Skeletal muscle satellite cell (primary cell): ENCODE measurements at regions not wholly inside any gene's neighbourhood (a gene's known extent, or its start where the extent isn't known, plus 50 kb on each side); places are given as distances from the start of the nearest gene placed in this dataset.
"Not testable (repeated sequence)": the region's sequence is repeated elsewhere in the genome, so short reads cannot be mapped to it uniquely, and the experiment has no call there.

ENCODE experiments used
- H3K27me3 ChIP-seq: 2 replicates; pipeline ENCODE4 v1.7.0; 2013; ENCODE audit warnings: low read length; ENCODE audit not compliant: control insufficient read depth, insufficient read depth
- H3K36me3 ChIP-seq: 2 replicates; pipeline ENCODE4 v1.7.0; 2013; ENCODE audit warnings: mild to moderate bottlenecking, control low read depth, low read length; ENCODE audit not compliant: insufficient read depth
- H3K4me1 ChIP-seq: 2 replicates; pipeline ENCODE4 v1.7.0; 2013; ENCODE audit warnings: low read length; ENCODE audit not compliant: control insufficient read depth, insufficient read depth
- H3K4me2 ChIP-seq: 2 replicates; pipeline ENCODE4 v1.7.0; 2013; ENCODE audit warnings: mild to moderate bottlenecking, low read length
- H3K4me3 ChIP-seq: 2 replicates; pipeline ENCODE4 v1.7.0; 2013; ENCODE audit warnings: low read length
- H3K9ac ChIP-seq: 2 replicates; pipeline ENCODE4 v1.7.0; 2013; ENCODE audit warnings: mild to moderate bottlenecking, low read depth, low read length, moderate library complexity
- H3K9me3 ChIP-seq: replicated peaks from 2 replicates; pipeline ENCODE4 v1.7.0; 2013; ENCODE audit warnings: mild to moderate bottlenecking, control low read depth, low read length

- peaks cover 6% of the 10 kb centered on the region for H3K4me1 ChIP-seq
- no peak overlapping the region for H3K9ac ChIP-seq
- H3K9me3 ChIP-seq = no peaks in the 10 kb centered on the region
- no peak overlapping the region for H3K4me3 ChIP-seq
- no peak overlapping the region for H3K4me2 ChIP-seq
- no peaks in the 10 kb centered on the region for H3K36me3 ChIP-seq
- no peaks in the 10 kb centered on the region for H3K27me3 ChIP-seq
These were observed 120.2 kb upstream of the DAB2 start for GRCh38 chr5:39544941-39545340.

GRCh38 chr5:39543335-39543734 lies 118.6 kb upstream of the DAB2 start:
- Histone ChIP-seq H3K36me3 (no peaks in the 10 kb centered on the region), H3K4me1 (peaks cover 6% of the 10 kb centered on the region), H3K4me3 (no peak overlapping the region), H3K27me3 (no peaks in the 10 kb centered on the region), H3K9me3 (no peaks in the 10 kb centered on the region), H3K4me2 (no peak overlapping the region), H3K9ac (no peak overlapping the region)

- Histone ChIP-seq H3K9ac (no peak overlapping the region), H3K4me3 (no peak overlapping the region), H3K36me3 (no peaks in the 10 kb centered on the region), H3K27me3 (no peaks in the 10 kb centered on the region), H3K9me3 (no peaks in the 10 kb centered on the region), H3K4me1 (peaks cover 6% of the 10 kb centered on the region), H3K4me2 (no peak overlapping the region)
These were observed 117.9 kb upstream of the DAB2 start for GRCh38 chr5:39542511-39543285.

GRCh38 chr5:39541920-39542319 lies 117.1 kb upstream of the DAB2 start:
- H3K4me2 ChIP-seq = no peak overlapping the region
- peaks cover 2% of the 10 kb centered on the region for H3K4me1 ChIP-seq
- no peaks in the 10 kb centered on the region for H3K27me3 ChIP-seq
- H3K36me3 ChIP-seq = no peaks in the 10 kb centered on the region
- no peaks in the 10 kb centered on the region for H3K9me3 ChIP-seq
- no peak overlapping the region for H3K4me3 ChIP-seq
- no peak overlapping the region for H3K9ac ChIP-seq

GRCh38 chr5:39539470-39539869 lies 114.7 kb upstream of the DAB2 start:
- Histone ChIP-seq H3K4me3 (no peak overlapping the region), H3K9ac (no peak overlapping the region), H3K9me3 (no peaks in the 10 kb centered on the region), H3K27me3 (no peaks in the 10 kb centered on the region), H3K36me3 (no peaks in the 10 kb centered on the region), H3K4me1 (peaks cover 2% of the 10 kb centered on the region), H3K4me2 (no peak overlapping the region)

GRCh38 chr5:39534690-39535089 lies 109.9 kb upstream of the DAB2 start:
- Histone ChIP-seq H3K4me1 (no peaks in the 10 kb centered on the region), H3K9me3 (no peaks in the 10 kb centered on the region), H3K27me3 (no peaks in the 10 kb centered on the region), H3K4me3 (no peak overlapping the region), H3K36me3 (no peaks in the 10 kb centered on the region), H3K9ac (no peak overlapping the region), H3K4me2 (no peak overlapping the region)

GRCh38 chr5:39533749-39534148 lies 109.0 kb upstream of the DAB2 start:
- no peak overlapping the region for H3K4me3 ChIP-seq

GRCh38 chr5:39532511-39532910 lies 107.7 kb upstream of the DAB2 start:
- no peaks in the 10 kb centered on the region for H3K27me3 ChIP-seq
- H3K4me1 ChIP-seq = no peaks in the 10 kb centered on the region
- H3K4me3 ChIP-seq = no peak overlapping the region
- no peak overlapping the region for H3K9ac ChIP-seq
- no peaks in the 10 kb centered on the region for H3K9me3 ChIP-seq
- H3K4me2 ChIP-seq = no peak overlapping the region
- H3K36me3 ChIP-seq = no peaks in the 10 kb centered on the region

More at GRCh38 chr5:39533749-39534148, 109.0 kb upstream of the DAB2 start:
- no peaks in the 10 kb centered on the region for H3K4me1 ChIP-seq
- no peak overlapping the region for H3K9ac ChIP-seq
- no peaks in the 10 kb centered on the region for H3K36me3 ChIP-seq
- H3K27me3 ChIP-seq = no peaks in the 10 kb centered on the region
- H3K9me3 ChIP-seq = no peaks in the 10 kb centered on the region
- no peak overlapping the region for H3K4me2 ChIP-seq

- Histone ChIP-seq H3K4me1 (peaks cover 6% of the 10 kb centered on the region), H3K9ac (no peak overlapping the region), H3K4me2 (no peak overlapping the region), H3K27me3 (no peaks in the 10 kb centered on the region), H3K4me3 (no peak overlapping the region), H3K36me3 (no peaks in the 10 kb centered on the region), H3K9me3 (no peaks in the 10 kb centered on the region)
These were observed 106.5 kb upstream of the DAB2 start for GRCh38 chr5:39531306-39531705.

GRCh38 chr5:39526914-39527477 lies 102.2 kb upstream of the DAB2 start:
- H3K9ac ChIP-seq = no peak overlapping the region
- peaks cover 33% of the 10 kb centered on the region for H3K4me1 ChIP-seq
- H3K4me3 ChIP-seq = no peak overlapping the region
- H3K4me2 ChIP-seq = no peak overlapping the region
- H3K9me3 ChIP-seq = no peaks in the 10 kb centered on the region
- no peaks in the 10 kb centered on the region for H3K36me3 ChIP-seq
- H3K27me3 ChIP-seq = no peaks in the 10 kb centered on the region

- H3K9ac ChIP-seq, H3K27me3 ChIP-seq, H3K36me3 ChIP-seq, H3K9me3 ChIP-seq, H3K4me3 ChIP-seq: not testable (repeated sequence)
- Histone ChIP-seq H3K4me1 (peaks cover 33% of the 10 kb centered on the region), H3K4me2 (peak overlapping the region; percentile 42)
These were observed 101.0 kb upstream of the DAB2 start for GRCh38 chr5:39525781-39526180.

GRCh38 chr5:39525271-39525670 lies 100.5 kb upstream of the DAB2 start:
- Histone ChIP-seq H3K9me3 (no peaks in the 10 kb centered on the region), H3K4me1 (peaks cover 37% of the 10 kb centered on the region), H3K4me2 (no peak overlapping the region), H3K4me3 (no peak overlapping the region), H3K9ac (no peak overlapping the region), H3K36me3 (no peaks in the 10 kb centered on the region), H3K27me3 (no peaks in the 10 kb centered on the region)
